ENCODE measurements at regions not wholly inside any gene's neighbourhood (a gene's known extent, or its start where the extent isn't known, plus 50 kb on each side); places are given as distances from the start of the nearest gene placed in this dataset.

DNA sequence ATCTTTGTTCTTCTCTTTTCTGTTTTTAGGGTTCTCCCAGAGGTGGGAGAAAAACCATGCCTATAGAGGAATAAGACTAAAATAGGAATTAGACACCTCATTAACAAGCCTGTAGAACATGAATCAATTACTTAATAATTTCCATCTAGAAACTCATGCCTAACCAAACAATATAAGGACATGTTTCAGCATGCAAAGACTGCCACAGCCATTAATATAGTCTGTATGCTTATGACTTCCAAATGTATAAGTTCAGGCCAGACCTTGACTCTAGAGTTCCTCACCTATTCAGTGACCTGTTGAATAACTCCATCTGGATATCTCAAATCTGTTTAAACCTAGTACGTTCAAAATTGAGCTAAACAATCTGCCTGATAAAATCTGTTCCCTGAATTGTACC is 304.6 kb downstream of the BMP4 start:
- H4K20me1 ChIP-seq (ENCODE audit: insufficient read depth), result no peaks in the 10 kb centered on the region
- no peaks in the 10 kb centered on the region for H3K9me2 ChIP-seq
- no peak overlapping the region for H2AFZ ChIP-seq (ENCODE audit: low read depth)
- WGBS (ENCODE audit: low lambda C conversion rate), result 21% methylated on average over 1 of the region's 1 CpG
- H3K9ac ChIP-seq, result no peak overlapping the region
- H3K27me3 ChIP-seq (ENCODE audit: insufficient read depth), result no peaks in the 10 kb centered on the region
- DNase-seq, result no peak
- H3K4me1 ChIP-seq (ENCODE audit: control insufficient read depth in 1 of 2, insufficient read depth in 2 of 2, low read depth in 1 of 2, low read length in 1 of 2), result no peaks in the 10 kb centered on the region
- TF ChIP-seq YY1 (IDR thresholded peaks at IDR 0.05; ENCODE audit: low read depth) (no peak), RFX5 (IDR thresholded peaks at IDR 0.05; ENCODE audit: low read length) (no peak), CHD2 (IDR thresholded peaks at IDR 0.05; ENCODE audit: low read length, partially characterized antibody) (no peak), GABPA (IDR thresholded peaks at IDR 0.05; ENCODE audit: low read depth) (no peak)
- TF ChIP-seq, protein P1, sequence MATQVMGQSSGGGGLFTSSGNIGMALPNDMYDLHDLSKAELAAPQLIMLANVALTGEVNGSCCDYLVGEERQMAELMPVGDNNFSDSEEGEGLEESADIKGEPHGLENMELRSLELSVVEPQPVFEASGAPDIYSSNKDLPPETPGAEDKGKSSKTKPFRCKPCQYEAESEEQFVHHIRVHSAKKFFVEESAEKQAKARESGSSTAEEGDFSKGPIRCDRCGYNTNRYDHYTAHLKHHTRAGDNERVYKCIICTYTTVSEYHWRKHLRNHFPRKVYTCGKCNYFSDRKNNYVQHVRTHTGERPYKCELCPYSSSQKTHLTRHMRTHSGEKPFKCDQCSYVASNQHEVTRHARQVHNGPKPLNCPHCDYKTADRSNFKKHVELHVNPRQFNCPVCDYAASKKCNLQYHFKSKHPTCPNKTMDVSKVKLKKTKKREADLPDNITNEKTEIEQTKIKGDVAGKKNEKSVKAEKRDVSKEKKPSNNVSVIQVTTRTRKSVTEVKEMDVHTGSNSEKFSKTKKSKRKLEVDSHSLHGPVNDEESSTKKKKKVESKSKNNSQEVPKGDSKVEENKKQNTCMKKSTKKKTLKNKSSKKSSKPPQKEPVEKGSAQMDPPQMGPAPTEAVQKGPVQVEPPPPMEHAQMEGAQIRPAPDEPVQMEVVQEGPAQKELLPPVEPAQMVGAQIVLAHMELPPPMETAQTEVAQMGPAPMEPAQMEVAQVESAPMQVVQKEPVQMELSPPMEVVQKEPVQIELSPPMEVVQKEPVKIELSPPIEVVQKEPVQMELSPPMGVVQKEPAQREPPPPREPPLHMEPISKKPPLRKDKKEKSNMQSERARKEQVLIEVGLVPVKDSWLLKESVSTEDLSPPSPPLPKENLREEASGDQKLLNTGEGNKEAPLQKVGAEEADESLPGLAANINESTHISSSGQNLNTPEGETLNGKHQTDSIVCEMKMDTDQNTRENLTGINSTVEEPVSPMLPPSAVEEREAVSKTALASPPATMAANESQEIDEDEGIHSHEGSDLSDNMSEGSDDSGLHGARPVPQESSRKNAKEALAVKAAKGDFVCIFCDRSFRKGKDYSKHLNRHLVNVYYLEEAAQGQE (IDR thresholded peaks at IDR 0.05; ENCODE audit: low read depth, low read length), result no peak
- H3K9me3 ChIP-seq, result no peaks in the 10 kb centered on the region
- ChIA-PET CTCF (no interaction called here), POLR2A (no interaction called here)
- H3F3A ChIP-seq (replicated peaks; ENCODE audit: insufficient read depth), result no peaks in the 10 kb centered on the region
- H3K4me2 ChIP-seq, result no peak overlapping the region
- H3K79me2 ChIP-seq (ENCODE audit: insufficient read depth), result no peaks in the 10 kb centered on the region
- H3K36me3 ChIP-seq (replicated peaks in 1 of 2; ENCODE audit: control insufficient read depth in 1 of 2, insufficient read depth in 2 of 2, low read length in 1 of 2), result no peaks in the 10 kb centered on the region
- H3K27ac ChIP-seq (ENCODE audit: low read depth in 2 of 2, low read length in 1 of 2), result no peak overlapping the region
- H3K4me3 ChIP-seq (ENCODE audit: low read depth in 2 of 2, low read length in 1 of 2), result no peak overlapping the region

DNA sequence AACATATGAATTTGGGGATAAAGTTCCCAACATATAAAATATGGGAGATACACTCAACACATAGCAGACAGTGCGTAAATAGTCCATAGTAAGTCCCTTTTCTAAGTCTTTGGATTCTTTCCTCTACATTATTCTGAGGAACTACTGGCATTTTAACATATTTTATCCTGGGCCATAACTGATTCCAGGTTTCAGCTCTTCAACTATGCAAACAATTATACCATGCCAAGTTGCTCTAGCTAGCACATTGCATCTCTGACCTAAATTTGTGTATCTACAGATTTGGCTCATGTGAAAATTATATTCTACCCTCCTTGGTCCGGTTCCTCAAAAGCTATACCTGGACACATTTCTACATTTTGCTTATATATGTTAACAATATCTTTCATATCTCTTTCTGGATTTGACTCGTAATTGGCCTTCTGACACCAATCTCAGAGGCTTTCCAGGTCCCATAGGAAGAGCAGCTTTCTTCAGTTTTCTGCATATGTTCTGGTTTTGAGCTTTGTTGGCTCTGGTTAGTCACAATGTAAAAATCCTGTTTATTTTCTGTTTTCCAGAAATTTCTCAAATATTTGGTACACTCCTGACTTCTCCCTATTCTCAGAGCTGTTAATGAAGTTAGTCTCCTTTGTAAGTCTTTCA is 305.4 kb downstream of the BMP4 start:
- Histone ChIP-seq H3K9me2 (no peaks in the 10 kb centered on the region), H3K4me1 (ENCODE audit: control insufficient read depth in 1 of 2, insufficient read depth in 2 of 2, low read depth in 1 of 2, low read length in 1 of 2) (no peaks in the 10 kb centered on the region), H3K4me3 (ENCODE audit: low read depth in 2 of 2, low read length in 1 of 2) (no peak overlapping the region), H3K9ac (no peak overlapping the region), H3K9me3 (no peaks in the 10 kb centered on the region), H3K27me3 (ENCODE audit: insufficient read depth) (no peaks in the 10 kb centered on the region), H3K4me2 (no peak overlapping the region), H3K27ac (ENCODE audit: low read depth in 2 of 2, low read length in 1 of 2) (no peak overlapping the region), H3K79me2 (ENCODE audit: insufficient read depth) (no peaks in the 10 kb centered on the region), H4K20me1 (ENCODE audit: insufficient read depth) (no peaks in the 10 kb centered on the region), H3K36me3 (replicated peaks in 1 of 2; ENCODE audit: control insufficient read depth in 1 of 2, insufficient read depth in 2 of 2, low read length in 1 of 2) (no peaks in the 10 kb centered on the region), H3F3A (replicated peaks; ENCODE audit: insufficient read depth) (no peaks in the 10 kb centered on the region), H2AFZ (ENCODE audit: low read depth) (no peak overlapping the region)
- ChIA-PET POLR2A (no interaction called here), CTCF (no interaction called here)
- DNase-seq, result no peak
- WGBS (ENCODE audit: low lambda C conversion rate), result 15% methylated on average over 3 of the region's 3 CpGs
- TF ChIP-seq GATA2 (CRISPR knock-in tag; IDR thresholded peaks at IDR 0.05) (no peak), CHD2 (IDR thresholded peaks at IDR 0.05; ENCODE audit: low read length, partially characterized antibody) (no peak), TCF12 (IDR thresholded peaks at IDR 0.05) (no peak), ELF1 (IDR thresholded peaks at IDR 0.05) (no peak), EZH2phosphoT487 (IDR thresholded peaks at IDR 0.05; ENCODE audit: borderline replicate concordance, low read depth) (no peak), FOXJ3 (CRISPR knock-in tag; IDR thresholded peaks at IDR 0.05) (no peak), JUND (IDR thresholded peaks at IDR 0.05) (no peak), RXRA (IDR thresholded peaks at IDR 0.05; ENCODE audit: borderline replicate concordance, low read depth) (no peak), MXI1 (IDR thresholded peaks at IDR 0.05; ENCODE audit: low read depth, low read length) (no peak), GABPA (IDR thresholded peaks at IDR 0.05; ENCODE audit: low read depth) (no peak), TEAD4 (IDR thresholded peaks at IDR 0.05; ENCODE audit: borderline replicate concordance, insufficient read depth) (no peak), NRF1 (IDR thresholded peaks at IDR 0.05; ENCODE audit: low read depth, low read length) (no peak), MEF2A (IDR thresholded peaks at IDR 0.05; ENCODE audit: borderline replicate concordance, low read depth) (no peak), FOSL2 (IDR thresholded peaks at IDR 0.05; ENCODE audit: borderline replicate concordance, low read depth) (no peak), RCOR1 (IDR thresholded peaks at IDR 0.05; ENCODE audit: low read length) (no peak), TAF1 (IDR thresholded peaks at IDR 0.05; ENCODE audit: borderline replicate concordance, low read depth, low read length) (no peak)
- TF ChIP-seq, protein P2, sequence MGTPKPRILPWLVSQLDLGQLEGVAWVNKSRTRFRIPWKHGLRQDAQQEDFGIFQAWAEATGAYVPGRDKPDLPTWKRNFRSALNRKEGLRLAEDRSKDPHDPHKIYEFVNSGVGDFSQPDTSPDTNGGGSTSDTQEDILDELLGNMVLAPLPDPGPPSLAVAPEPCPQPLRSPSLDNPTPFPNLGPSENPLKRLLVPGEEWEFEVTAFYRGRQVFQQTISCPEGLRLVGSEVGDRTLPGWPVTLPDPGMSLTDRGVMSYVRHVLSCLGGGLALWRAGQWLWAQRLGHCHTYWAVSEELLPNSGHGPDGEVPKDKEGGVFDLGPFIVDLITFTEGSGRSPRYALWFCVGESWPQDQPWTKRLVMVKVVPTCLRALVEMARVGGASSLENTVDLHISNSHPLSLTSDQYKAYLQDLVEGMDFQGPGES (IDR thresholded peaks at IDR 0.05; ENCODE audit: low read depth, low read length), result no peak
- TF ChIP-seq, protein P3, sequence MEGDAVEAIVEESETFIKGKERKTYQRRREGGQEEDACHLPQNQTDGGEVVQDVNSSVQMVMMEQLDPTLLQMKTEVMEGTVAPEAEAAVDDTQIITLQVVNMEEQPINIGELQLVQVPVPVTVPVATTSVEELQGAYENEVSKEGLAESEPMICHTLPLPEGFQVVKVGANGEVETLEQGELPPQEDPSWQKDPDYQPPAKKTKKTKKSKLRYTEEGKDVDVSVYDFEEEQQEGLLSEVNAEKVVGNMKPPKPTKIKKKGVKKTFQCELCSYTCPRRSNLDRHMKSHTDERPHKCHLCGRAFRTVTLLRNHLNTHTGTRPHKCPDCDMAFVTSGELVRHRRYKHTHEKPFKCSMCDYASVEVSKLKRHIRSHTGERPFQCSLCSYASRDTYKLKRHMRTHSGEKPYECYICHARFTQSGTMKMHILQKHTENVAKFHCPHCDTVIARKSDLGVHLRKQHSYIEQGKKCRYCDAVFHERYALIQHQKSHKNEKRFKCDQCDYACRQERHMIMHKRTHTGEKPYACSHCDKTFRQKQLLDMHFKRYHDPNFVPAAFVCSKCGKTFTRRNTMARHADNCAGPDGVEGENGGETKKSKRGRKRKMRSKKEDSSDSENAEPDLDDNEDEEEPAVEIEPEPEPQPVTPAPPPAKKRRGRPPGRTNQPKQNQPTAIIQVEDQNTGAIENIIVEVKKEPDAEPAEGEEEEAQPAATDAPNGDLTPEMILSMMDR (IDR thresholded peaks at IDR 0.05), result no peak
- TF ChIP-seq, protein P4, sequence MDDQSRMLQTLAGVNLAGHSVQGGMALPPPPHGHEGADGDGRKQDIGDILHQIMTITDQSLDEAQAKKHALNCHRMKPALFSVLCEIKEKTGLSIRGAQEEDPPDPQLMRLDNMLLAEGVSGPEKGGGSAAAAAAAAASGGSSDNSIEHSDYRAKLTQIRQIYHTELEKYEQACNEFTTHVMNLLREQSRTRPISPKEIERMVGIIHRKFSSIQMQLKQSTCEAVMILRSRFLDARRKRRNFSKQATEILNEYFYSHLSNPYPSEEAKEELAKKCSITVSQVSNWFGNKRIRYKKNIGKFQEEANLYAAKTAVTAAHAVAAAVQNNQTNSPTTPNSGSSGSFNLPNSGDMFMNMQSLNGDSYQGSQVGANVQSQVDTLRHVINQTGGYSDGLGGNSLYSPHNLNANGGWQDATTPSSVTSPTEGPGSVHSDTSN (IDR thresholded peaks at IDR 0.05), result no peak
